K562 (cell line): ENCODE measurements at regions not wholly inside any gene's neighbourhood (a gene's known extent, or its start where the extent isn't known, plus 50 kb on each side); places are given as distances from the start of the nearest gene placed in this dataset.

ENCODE experiments used
- CREB1 ChIP-seq, 2 experiments: sonication (generic) in 1 of 2; formaldehyde crosslinking in 1 of 2; IDR thresholded peaks; 2 replicates each; pipeline versions ENCODE4 v1.6.1 to v1.8.0; 2012 to 2022; ENCODE audit warnings: inconsistent platforms in 1 of 2, mild to moderate bottlenecking in 1 of 2, missing genetic modification reagents in 1 of 2, moderate library complexity in 1 of 2
- EZH2 ChIP-seq: IDR thresholded peaks from 2 replicates; pipeline ENCODE4 v1.6.1; 2012; ENCODE audit warnings: low read depth, mild to moderate bottlenecking, inconsistent platforms, low read length, borderline replicate concordance
- HDAC2 ChIP-seq: fragments of 450-650 bp; IDR thresholded peaks from 2 replicates; pipeline ENCODE4 v1.6.1; 2016; ENCODE audit warnings: mild to moderate bottlenecking
- RAD21 ChIP-seq, 2 experiments: fragments of 250-450 bp in 1 of 2; fragments of 450-650 bp in 1 of 2; sonication (Bioruptor Pico) in 1 of 2; formaldehyde crosslinking in 1 of 2; IDR thresholded peaks in 1 of 2; conservative IDR thresholded peaks in 1 of 2; 2 replicates each; pipeline versions ENCODE4 v1.4.0 to v1.8.0; 2020 to 2022; ENCODE audit warnings: mild to moderate bottlenecking in 2 of 2, moderate library complexity in 1 of 2
- RFX1 ChIP-seq: fragments of 450-650 bp; IDR thresholded peaks from 2 replicates; pipeline ENCODE4 v1.6.1; 2016; ENCODE audit warnings: mild to moderate bottlenecking, moderate library complexity
- TARDBP ChIP-seq: fragments of 450-650 bp; IDR thresholded peaks from 2 replicates; pipeline ENCODE4 v1.6.1; 2016
- TCFL5 ChIP-seq: fragments of 250-450 bp; sonication (Bioruptor Pico); conservative IDR thresholded peaks from 2 replicates; pipeline ENCODE4 v1.6.1; 2021; ENCODE audit warnings: mild to moderate bottlenecking, moderate library complexity, matching md5 sums
- TFAM ChIP-seq: fragments of 250-450 bp; sonication (Bioruptor Pico); conservative IDR thresholded peaks from 2 replicates; pipeline ENCODE4 v1.5.0; 2021; ENCODE audit warnings: mild to moderate bottlenecking, moderate library complexity
- TF ChIP-seq, protein P1 (sequence below): fragments of 250-450 bp; sonication (Bioruptor Pico); IDR thresholded peaks from 2 replicates; pipeline ENCODE4 v1.8.0; 2021; ENCODE audit warnings: moderate library complexity, mild to moderate bottlenecking, inconsistent platforms
- TF ChIP-seq, protein P2 (sequence below), 3 experiments: IDR thresholded peaks in 2 of 3; conservative IDR thresholded peaks in 1 of 3; 2 replicates each; pipeline ENCODE4 v1.5.1; 2011 to 2012; ENCODE audit warnings: low read length in 3 of 3, mild to moderate bottlenecking in 3 of 3, control low read depth in 2 of 3, improper control_type of control experiment in 1 of 3, inconsistent platforms in 1 of 3, low read depth in 1 of 3, mixed read lengths in 1 of 3, moderate library complexity in 1 of 3; ENCODE audit not compliant: insufficient read depth in 2 of 3
- TF ChIP-seq, protein P3 (sequence below), 2 experiments: fragments of 200-800 bp in 1 of 2; sonication (Bioruptor generic) in 1 of 2; sonication (generic) in 1 of 2; formaldehyde crosslinking in 1 of 2; IDR thresholded peaks in 1 of 2; conservative IDR thresholded peaks in 1 of 2; 2 replicates each; pipeline versions ENCODE4 v1.5.0 to v1.6.1; 2016 to 2020; ENCODE audit warnings: missing compliant biosample characterization in 1 of 2, missing genetic modification characterization in 1 of 2, missing genetic modification reagents in 1 of 2
- TF ChIP-seq, protein P4 (sequence below): sonication (generic); formaldehyde crosslinking; IDR thresholded peaks from 2 replicates; pipeline ENCODE4 v1.9.0; 2022; ENCODE audit warnings: mild to moderate bottlenecking, missing genetic modification reagents
- TF ChIP-seq, protein P5 (sequence below), 3 experiments: fragments of 200-800 bp in 1 of 3; sonication (Bioruptor generic) in 1 of 3; sonication (generic) in 1 of 3; formaldehyde crosslinking in 1 of 3; IDR thresholded peaks; 2 replicates each; pipeline versions ENCODE4 v1.6.1 to v1.8.0; 2016 to 2022; ENCODE audit warnings: mild to moderate bottlenecking in 2 of 3, missing compliant biosample characterization in 2 of 3, missing genetic modification characterization in 2 of 3, missing genetic modification reagents in 1 of 3

DNA sequence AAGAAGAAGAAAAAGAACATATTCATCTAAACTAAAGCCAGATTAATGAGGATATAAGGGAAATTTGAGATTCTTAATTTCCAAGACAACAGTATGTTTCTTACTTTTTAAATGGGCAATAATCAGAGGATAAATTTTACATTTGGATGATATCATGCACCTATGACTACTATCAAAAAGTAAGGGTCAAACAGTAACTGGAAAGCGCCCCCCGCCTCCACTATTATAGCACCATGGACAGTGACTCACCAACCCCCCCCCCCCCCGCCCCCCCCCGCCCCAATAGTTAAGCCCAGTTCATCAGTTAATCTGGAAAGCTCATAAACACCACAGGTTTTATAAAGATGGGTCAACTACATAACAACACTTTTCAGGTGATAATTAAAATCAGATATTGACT is 194.3 kb upstream of the DGKB start:
- TF ChIP-seq, protein P1, sequence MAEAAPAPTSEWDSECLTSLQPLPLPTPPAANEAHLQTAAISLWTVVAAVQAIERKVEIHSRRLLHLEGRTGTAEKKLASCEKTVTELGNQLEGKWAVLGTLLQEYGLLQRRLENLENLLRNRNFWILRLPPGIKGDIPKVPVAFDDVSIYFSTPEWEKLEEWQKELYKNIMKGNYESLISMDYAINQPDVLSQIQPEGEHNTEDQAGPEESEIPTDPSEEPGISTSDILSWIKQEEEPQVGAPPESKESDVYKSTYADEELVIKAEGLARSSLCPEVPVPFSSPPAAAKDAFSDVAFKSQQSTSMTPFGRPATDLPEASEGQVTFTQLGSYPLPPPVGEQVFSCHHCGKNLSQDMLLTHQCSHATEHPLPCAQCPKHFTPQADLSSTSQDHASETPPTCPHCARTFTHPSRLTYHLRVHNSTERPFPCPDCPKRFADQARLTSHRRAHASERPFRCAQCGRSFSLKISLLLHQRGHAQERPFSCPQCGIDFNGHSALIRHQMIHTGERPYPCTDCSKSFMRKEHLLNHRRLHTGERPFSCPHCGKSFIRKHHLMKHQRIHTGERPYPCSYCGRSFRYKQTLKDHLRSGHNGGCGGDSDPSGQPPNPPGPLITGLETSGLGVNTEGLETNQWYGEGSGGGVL (CRISPR knock-in tag): no peak
- TF ChIP-seq, protein P2, sequence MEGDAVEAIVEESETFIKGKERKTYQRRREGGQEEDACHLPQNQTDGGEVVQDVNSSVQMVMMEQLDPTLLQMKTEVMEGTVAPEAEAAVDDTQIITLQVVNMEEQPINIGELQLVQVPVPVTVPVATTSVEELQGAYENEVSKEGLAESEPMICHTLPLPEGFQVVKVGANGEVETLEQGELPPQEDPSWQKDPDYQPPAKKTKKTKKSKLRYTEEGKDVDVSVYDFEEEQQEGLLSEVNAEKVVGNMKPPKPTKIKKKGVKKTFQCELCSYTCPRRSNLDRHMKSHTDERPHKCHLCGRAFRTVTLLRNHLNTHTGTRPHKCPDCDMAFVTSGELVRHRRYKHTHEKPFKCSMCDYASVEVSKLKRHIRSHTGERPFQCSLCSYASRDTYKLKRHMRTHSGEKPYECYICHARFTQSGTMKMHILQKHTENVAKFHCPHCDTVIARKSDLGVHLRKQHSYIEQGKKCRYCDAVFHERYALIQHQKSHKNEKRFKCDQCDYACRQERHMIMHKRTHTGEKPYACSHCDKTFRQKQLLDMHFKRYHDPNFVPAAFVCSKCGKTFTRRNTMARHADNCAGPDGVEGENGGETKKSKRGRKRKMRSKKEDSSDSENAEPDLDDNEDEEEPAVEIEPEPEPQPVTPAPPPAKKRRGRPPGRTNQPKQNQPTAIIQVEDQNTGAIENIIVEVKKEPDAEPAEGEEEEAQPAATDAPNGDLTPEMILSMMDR (IDR thresholded peaks at IDR 0.05 in 2 of 3, conservative IDR thresholded peaks at IDR 0.05 in 1 of 3; ENCODE audit: insufficient read depth in 2 of 3, low read depth in 1 of 3, low read length in 3 of 3): no peak
- no peak for TF ChIP-seq TFAM (CRISPR knock-in tag)
- TF ChIP-seq RFX1: no peak
- TF ChIP-seq RAD21 (CRISPR knock-in tag; conservative IDR thresholded peaks at IDR 0.05 in 1 of 2, IDR thresholded peaks at IDR 0.05 in 1 of 2): no peak
- TF ChIP-seq, protein P3, sequence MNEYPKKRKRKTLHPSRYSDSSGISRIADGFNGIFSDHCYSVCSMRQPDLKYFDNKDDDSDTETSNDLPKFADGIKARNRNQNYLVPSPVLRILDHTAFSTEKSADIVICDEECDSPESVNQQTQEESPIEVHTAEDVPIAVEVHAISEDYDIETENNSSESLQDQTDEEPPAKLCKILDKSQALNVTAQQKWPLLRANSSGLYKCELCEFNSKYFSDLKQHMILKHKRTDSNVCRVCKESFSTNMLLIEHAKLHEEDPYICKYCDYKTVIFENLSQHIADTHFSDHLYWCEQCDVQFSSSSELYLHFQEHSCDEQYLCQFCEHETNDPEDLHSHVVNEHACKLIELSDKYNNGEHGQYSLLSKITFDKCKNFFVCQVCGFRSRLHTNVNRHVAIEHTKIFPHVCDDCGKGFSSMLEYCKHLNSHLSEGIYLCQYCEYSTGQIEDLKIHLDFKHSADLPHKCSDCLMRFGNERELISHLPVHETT (CRISPR knock-in tag; conservative IDR thresholded peaks at IDR 0.05 in 1 of 2, IDR thresholded peaks at IDR 0.05 in 1 of 2): no peak
- TF ChIP-seq TARDBP: no peak
- TF ChIP-seq EZH2: no peak
- no peak for TF ChIP-seq CREB1 (IDR thresholded peaks at IDR 0.05)
- TF ChIP-seq CREB1 (CRISPR knock-in tag; IDR thresholded peaks at IDR 0.05): no peak
- TF ChIP-seq, protein P4, sequence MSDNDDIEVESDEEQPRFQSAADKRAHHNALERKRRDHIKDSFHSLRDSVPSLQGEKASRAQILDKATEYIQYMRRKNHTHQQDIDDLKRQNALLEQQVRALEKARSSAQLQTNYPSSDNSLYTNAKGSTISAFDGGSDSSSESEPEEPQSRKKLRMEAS (CRISPR knock-in tag): no peak
- TF ChIP-seq, protein P5, sequence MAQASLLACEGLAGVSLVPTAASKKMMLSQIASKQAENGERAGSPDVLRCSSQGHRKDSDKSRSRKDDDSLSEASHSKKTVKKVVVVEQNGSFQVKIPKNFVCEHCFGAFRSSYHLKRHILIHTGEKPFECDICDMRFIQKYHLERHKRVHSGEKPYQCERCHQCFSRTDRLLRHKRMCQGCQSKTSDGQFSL (CRISPR knock-in tag; IDR thresholded peaks at IDR 0.05): no peak
- TF ChIP-seq, protein P5 (tag; IDR thresholded peaks at IDR 0.05): no peak
- no peak for TF ChIP-seq TCFL5 (CRISPR knock-in tag)
- TF ChIP-seq HDAC2: no peak
